ENCODE measurements at regions not wholly inside any gene's neighbourhood (a gene's known extent, or its start where the extent isn't known, plus 50 kb on each side); places are given as distances from the start of the nearest gene placed in this dataset.
"Not testable (repeated sequence)": the region's sequence is repeated elsewhere in the genome, so short reads cannot be mapped to it uniquely, and the experiment has no call there.

DNA sequence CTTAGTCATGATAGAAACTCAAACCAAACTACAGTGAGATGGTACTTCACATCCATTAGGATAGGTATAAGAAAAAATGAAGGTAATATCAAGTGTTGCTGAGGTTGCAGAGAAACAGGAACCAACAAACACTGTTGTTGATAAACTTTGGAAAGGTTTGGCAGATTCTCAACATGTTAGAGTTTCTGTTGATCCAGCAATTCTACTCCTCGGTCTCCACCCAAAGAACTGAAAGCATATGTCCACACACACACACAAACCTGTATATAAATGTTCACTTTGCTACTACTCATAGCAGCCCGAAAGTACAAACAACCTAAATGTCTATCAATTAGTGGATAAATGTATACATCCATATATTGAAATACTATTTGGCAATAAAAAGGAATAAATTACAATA lies 128.3 kb upstream of the CARMIL1 start:
- no peak for DNase-seq
- H3K36me3 ChIP-seq (replicated peaks; ENCODE audit: control insufficient read depth, insufficient read depth, low read length): no peaks in the 10 kb centered on the region
- no peak overlapping the region for H3K4me3 ChIP-seq (ENCODE audit: insufficient read depth, low read depth, low read length)
- H3K27me3 ChIP-seq (ENCODE audit: control insufficient read depth, insufficient read depth, low read length): no peaks in the 10 kb centered on the region

DNA sequence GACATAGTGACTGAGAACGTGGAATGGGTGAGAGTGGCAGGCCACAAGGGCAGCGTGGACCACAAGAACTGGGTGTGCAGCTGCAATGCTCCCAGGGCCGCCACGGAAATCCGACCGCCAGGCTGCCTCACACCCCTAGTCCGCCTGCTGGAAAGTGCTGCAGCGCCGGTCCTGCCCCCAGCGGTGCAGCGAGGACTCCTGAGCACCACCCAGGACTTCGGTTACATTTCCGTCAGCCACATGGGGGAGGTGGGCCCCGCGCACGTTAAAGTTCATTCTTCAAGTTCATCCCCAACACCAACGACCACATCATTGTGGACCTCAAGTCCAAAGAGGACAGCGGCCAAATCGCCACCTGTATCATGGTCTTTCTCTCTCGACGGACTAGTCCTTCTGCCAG lies 126.1 kb upstream of the CARMIL1 start:
- Histone ChIP-seq H3K36me3 (replicated peaks; ENCODE audit: control insufficient read depth, insufficient read depth, low read length) (no peaks in the 10 kb centered on the region), H3K27me3 (ENCODE audit: control insufficient read depth, insufficient read depth, low read length) (no peaks in the 10 kb centered on the region)
- no peak for DNase-seq

DNA sequence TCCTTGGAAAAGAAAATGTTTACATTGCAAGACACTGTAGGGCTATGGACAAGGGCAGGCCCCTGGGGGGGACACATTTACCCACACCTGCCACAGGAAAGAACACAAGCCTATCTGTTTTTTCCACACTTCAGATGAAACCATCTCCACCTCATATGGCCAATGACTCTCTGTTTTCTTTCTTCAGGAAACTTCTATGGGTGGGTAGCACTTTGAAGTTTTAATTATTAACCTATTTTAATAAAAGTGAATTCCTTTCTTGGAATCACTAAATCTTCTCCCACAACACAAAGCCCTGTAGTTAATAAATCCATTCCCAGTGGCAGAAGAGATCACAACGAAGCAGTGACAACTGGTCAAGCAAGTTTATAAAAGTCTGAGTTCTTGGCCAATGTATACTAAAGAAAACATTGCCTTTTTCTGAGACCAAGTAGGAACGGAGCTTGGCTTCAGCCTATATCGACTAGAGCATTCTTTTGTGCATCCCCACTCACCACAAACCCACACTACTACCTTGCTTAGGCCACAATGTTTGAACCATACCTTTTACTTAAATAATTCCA lies 125.1 kb upstream of the CARMIL1 start:
- Histone ChIP-seq H3K36me3 (replicated peaks; ENCODE audit: control insufficient read depth, insufficient read depth, low read length) (no peaks in the 10 kb centered on the region), H3K27me3 (ENCODE audit: control insufficient read depth, insufficient read depth, low read length) (no peaks in the 10 kb centered on the region), H3K4me3 (ENCODE audit: insufficient read depth, low read depth, low read length) (no peak overlapping the region)
- no peak for DNase-seq

More for the DNA sequence above, 126.1 kb upstream of the CARMIL1 start:
- H3K4me3 ChIP-seq (ENCODE audit: insufficient read depth, low read depth, low read length): no peak overlapping the region

DNA sequence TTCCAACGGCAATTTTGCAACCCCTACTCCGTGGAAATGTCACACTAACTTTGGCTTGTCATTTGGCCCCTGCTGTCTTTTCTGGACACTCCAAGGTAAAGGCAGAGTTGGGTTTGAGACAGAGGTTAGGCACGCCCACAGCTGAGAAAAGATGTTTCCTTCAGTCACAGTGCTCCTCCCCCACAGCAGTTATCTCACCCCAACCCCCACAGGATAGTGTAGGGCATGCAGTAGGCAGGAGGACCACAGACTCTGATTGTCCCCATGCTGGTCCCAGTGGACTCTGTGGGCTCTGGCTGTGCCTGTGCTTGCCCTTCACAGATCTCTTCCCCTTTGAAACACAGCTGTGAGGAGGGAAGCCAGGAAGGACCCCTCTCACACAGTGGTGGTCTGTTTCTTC lies 124.0 kb upstream of the CARMIL1 start:
- Histone ChIP-seq H3K4me3 (ENCODE audit: insufficient read depth, low read depth, low read length) (no peak overlapping the region), H3K27me3 (ENCODE audit: control insufficient read depth, insufficient read depth, low read length) (no peaks in the 10 kb centered on the region)
- DNase-seq: no peak

DNA sequence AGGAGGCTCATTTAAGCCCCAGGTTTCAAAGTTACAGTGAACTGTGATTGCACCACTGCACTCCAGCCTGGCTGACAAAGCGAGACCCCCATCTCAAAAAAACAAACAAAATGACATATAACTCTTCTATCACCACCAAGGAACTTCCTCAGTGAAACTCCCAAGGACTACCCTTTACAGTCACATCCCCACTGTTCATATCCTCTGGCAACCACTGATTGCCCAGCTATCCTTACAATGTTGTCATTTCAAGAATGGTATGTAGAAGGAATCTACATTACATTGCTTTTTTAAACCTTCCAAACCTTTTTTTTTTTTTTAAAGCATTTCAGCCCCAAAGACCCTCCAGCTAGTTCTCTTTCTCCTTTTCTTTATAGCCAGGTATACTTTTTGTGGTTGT lies 123.1 kb upstream of the CARMIL1 start:
- no peak for DNase-seq
- Histone ChIP-seq H3K4me3 (ENCODE audit: insufficient read depth, low read depth, low read length) (no peak overlapping the region), H3K27me3 (ENCODE audit: control insufficient read depth, insufficient read depth, low read length) (no peaks in the 10 kb centered on the region), H3K36me3 (replicated peaks; ENCODE audit: control insufficient read depth, insufficient read depth, low read length) (no peaks in the 10 kb centered on the region)

More for the DNA sequence above, 124.0 kb upstream of the CARMIL1 start:
- H3K36me3 ChIP-seq (replicated peaks; ENCODE audit: control insufficient read depth, insufficient read depth, low read length): no peaks in the 10 kb centered on the region

DNA sequence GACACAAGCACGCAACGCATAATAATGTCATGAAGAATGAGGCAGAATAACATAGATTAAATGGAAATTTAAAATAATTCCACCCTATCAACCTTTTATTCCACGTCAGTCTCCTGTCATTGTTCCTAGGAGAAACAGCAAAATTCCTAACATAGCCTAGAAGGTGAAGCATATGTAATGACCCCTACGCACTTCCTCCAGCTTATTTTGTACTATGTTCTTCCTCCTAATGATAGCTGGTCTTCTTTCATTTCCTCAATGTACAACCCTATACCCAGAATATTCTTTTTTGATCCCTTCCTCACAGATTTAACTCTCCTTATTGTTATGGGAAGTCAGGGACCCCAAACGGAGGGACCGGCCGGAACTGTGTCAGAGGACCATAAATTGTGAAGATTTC lies 122.0 kb upstream of the CARMIL1 start:
- no peak for DNase-seq
- Histone ChIP-seq H3K27me3 (ENCODE audit: control insufficient read depth, insufficient read depth, low read length) (no peaks in the 10 kb centered on the region), H3K36me3 (replicated peaks; ENCODE audit: control insufficient read depth, insufficient read depth, low read length) (no peaks in the 10 kb centered on the region), H3K4me3 (ENCODE audit: insufficient read depth, low read depth, low read length) (no peak overlapping the region)

DNA sequence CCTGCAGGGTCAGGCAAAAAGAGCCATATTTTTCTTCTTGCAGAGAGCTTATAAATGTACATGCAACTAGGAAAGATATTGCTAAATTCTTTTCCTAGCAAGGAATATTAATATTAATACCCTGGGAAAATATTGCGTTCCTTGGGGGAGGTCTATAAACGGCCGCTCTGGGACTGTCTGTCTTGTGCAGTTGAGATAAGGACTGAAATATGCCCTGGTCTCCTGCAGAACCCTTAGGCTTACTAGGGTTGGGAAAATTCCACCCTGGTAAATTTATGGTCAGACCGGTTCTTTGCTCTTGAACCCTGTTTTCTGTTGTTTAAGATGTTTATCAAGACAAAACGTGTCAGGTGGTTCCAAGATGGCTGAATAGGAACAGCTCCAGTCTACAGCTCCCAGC lies 121.3 kb upstream of the CARMIL1 start:
- no peak for DNase-seq
- Histone ChIP-seq H3K4me3 (ENCODE audit: insufficient read depth, low read depth, low read length) (no peak overlapping the region), H3K27me3 (ENCODE audit: control insufficient read depth, insufficient read depth, low read length) (no peaks in the 10 kb centered on the region), H3K36me3 (replicated peaks; ENCODE audit: control insufficient read depth, insufficient read depth, low read length) (no peaks in the 10 kb centered on the region)

DNA sequence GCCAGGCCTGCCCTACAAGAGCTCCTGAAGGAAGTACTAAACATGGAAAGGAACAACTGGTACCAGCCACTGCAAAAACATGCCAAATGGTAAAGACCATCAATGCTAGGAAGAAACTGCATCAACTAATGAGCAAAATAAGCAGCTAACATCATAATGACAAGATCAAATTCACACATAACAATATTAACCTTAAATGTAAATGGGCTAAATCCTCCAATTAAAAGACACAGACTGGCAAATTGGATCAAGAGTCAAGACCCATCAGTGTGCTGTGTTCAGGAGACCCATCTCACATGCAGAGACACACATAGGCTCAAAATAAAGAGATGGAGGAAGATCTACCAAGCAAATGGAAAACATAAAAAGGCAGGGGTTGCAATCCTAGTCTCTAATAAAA lies 119.0 kb upstream of the CARMIL1 start:
- H3K4me3 ChIP-seq (ENCODE audit: insufficient read depth, low read depth, low read length); H3K36me3 ChIP-seq (replicated peaks; ENCODE audit: control insufficient read depth, insufficient read depth, low read length); DNase-seq; H3K27me3 ChIP-seq (ENCODE audit: control insufficient read depth, insufficient read depth, low read length): not testable (repeated sequence)

DNA sequence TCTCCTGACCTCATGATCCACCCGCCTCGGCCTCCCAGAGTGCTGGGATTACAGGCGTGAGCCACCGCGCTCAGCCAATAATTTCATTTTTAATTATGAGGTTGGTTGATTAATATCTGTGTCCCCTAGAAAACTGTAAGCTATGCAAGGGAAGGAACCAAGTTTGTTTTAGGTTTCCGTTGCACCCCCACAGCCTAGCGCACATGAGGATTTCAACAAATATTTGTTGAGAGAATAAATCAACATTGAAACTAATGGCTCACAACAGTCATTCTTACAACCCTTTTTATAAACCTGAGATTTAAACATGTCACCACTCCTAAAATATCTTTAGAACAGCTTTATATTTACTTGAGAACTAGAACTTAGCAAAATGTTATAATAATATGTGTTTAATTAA lies 114.0 kb upstream of the CARMIL1 start:
- no peak for DNase-seq
- H3K27me3 ChIP-seq (ENCODE audit: control insufficient read depth, insufficient read depth, low read length): no peaks in the 10 kb centered on the region
- H3K4me3 ChIP-seq (ENCODE audit: insufficient read depth, low read depth, low read length): no peak overlapping the region
- H3K36me3 ChIP-seq (replicated peaks; ENCODE audit: control insufficient read depth, insufficient read depth, low read length): no peaks in the 10 kb centered on the region

DNA sequence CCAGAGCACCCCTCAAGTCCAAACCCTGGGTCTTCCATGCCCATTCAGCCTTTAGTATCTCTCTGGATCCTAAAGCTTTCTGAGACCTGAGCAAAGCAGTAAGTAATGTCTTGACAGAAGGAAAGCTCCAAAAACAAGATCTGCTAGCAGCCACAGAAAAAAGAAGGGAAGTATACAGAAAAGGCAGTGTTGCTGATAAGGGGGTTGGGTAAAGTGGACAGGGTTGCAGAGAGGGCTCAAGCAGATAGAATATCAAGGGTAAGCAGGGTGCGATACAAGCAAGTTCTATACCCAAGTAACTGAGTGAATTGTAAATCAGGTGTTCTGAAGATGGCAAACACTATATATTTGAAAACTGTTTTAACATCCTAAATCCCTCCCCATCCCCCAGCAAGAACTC lies 113.4 kb upstream of the CARMIL1 start:
- DNase-seq: no peak
- no peak overlapping the region for H3K4me3 ChIP-seq (ENCODE audit: insufficient read depth, low read depth, low read length)
- H3K27me3 ChIP-seq (ENCODE audit: control insufficient read depth, insufficient read depth, low read length): no peaks in the 10 kb centered on the region
- no peaks in the 10 kb centered on the region for H3K36me3 ChIP-seq (replicated peaks; ENCODE audit: control insufficient read depth, insufficient read depth, low read length)

DNA sequence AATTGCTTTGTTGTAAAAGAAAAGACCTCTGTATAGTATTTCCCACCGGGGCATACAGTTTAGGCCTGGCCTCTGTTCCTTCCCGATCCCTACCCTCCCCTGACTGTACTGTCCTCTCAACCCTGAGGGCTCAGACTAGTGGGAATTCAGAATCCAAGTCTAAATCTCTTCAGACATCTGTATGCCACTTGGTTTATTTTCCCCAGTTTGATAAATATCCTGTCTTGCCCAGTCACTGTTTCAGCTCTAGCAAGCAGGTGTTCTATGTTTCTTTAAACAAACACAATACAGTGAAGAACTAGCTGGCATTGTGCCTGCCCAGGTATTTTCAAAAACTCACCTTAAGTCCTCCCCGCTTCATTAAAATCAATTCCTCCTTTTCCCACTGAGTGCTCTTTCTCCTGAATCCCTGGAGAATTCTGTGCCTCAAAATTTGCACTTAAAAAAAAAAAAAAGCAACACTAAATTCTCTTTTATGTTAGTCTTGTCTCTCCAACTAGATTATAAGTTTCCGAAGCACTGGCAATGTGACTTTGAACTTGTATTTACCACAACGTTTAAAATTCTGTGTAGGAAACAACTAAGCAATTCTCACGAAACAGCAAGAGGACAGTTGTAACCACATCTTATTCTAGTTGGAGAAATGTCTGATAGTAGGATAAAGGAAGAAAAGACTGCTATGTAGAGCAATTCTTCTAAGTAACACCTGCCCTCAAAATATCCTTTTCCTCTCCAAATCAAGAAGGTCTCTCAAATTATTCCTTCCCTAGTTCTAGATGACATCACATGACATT lies 112.0 kb upstream of the CARMIL1 start:
- H3K36me3 ChIP-seq (replicated peaks; ENCODE audit: control insufficient read depth, insufficient read depth, low read length): no peaks in the 10 kb centered on the region
- H3K4me3 ChIP-seq (ENCODE audit: insufficient read depth, low read depth, low read length): no peak overlapping the region
- DNase-seq: no peak
- no peaks in the 10 kb centered on the region for H3K27me3 ChIP-seq (ENCODE audit: control insufficient read depth, insufficient read depth, low read length)

DNA sequence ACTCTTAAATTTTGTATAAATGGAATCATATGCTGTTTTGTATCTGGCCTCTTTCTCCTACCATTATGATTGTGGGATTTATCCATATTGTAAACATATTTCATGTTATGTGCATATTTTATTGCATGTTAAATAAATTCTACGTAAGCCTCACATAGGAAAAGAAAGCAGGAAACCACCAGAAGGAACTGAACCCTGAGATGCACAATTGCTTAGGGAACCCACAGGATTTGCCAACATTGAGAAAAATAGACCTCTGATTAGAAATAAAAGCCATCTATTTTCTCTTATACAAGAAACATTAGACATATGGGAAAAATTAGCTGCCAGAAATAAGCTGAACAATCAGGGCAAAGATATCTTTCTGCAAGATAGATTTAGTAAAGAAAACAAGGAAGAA lies 111.2 kb upstream of the CARMIL1 start:
- Histone ChIP-seq H3K4me3 (ENCODE audit: insufficient read depth, low read depth, low read length) (no peak overlapping the region), H3K27me3 (ENCODE audit: control insufficient read depth, insufficient read depth, low read length) (no peaks in the 10 kb centered on the region), H3K36me3 (replicated peaks; ENCODE audit: control insufficient read depth, insufficient read depth, low read length) (no peaks in the 10 kb centered on the region)
- no peak for DNase-seq

DNA sequence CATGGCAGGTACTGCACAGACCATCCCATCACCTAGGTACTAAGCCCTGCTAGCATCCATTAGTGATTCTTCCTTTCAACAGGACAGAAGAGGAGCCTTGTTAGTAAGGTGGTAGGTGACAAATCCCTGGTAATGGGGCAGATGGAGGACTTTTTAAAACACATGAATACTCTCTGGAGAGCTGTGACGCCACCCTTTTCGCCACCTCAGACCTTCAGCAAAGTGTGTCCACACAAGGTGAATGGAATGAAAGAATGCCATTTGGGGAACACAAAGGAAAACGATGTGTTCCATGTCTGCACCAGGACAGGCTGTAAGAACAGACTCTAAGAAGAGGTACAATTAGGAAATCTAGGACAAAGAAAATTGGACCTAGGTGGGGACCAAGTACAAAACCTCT lies 110.5 kb upstream of the CARMIL1 start:
- H3K36me3 ChIP-seq (replicated peaks; ENCODE audit: control insufficient read depth, insufficient read depth, low read length): no peaks in the 10 kb centered on the region
- DNase-seq: no peak
- no peak overlapping the region for H3K4me3 ChIP-seq (ENCODE audit: insufficient read depth, low read depth, low read length)
- no peaks in the 10 kb centered on the region for H3K27me3 ChIP-seq (ENCODE audit: control insufficient read depth, insufficient read depth, low read length)

DNA sequence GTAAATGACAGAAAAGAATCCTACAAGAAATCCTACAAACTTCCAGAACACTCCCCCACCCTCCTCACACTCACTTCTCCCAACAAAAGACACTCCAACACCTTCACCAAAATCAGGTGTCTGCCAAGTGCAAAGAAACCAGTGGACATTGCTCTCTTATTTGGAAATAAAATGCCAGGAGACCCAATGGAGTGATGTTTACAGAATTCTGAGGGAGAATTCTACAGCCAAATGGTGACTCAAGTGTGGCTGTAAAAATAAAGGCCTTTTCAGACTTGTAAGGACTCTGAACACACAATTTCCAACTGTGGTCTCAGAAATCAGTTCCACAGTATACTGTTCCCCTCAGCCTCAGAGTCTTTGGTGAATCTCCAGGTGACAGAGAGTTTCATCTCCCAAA lies 109.6 kb upstream of the CARMIL1 start:
- Histone ChIP-seq H3K4me3 (ENCODE audit: insufficient read depth, low read depth, low read length) (no peak overlapping the region), H3K36me3 (replicated peaks; ENCODE audit: control insufficient read depth, insufficient read depth, low read length) (no peaks in the 10 kb centered on the region), H3K27me3 (ENCODE audit: control insufficient read depth, insufficient read depth, low read length) (no peaks in the 10 kb centered on the region)
- DNase-seq: no peak

DNA sequence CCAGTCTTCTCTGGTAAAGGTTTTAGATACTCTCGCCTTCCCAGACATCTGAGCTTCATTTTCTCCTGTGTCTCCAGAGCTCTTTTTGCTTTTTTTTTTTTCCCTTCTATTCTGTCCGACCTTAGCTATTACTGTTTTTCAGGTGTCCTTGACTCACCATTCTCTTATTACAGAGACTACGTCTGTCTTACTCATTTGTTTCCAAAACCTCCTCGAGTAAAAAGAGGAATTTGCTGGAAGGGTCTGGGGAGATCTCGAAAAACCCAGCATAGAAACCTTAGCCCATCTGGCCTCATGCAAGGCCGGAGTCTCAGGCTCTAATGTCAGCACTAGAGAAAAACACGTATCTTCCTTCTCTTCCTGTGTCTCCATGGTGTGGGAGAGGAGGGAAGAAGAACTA lies 109.2 kb upstream of the CARMIL1 start:
- DNase-seq: no peak
- H3K4me3 ChIP-seq (ENCODE audit: insufficient read depth, low read depth, low read length): no peak overlapping the region

More for the DNA sequence above, 109.2 kb upstream of the CARMIL1 start:
- Histone ChIP-seq H3K27me3 (ENCODE audit: control insufficient read depth, insufficient read depth, low read length) (no peaks in the 10 kb centered on the region), H3K36me3 (replicated peaks; ENCODE audit: control insufficient read depth, insufficient read depth, low read length) (no peaks in the 10 kb centered on the region)
